GM19463 (cell line): ENCODE measurements at regions not wholly inside any gene's neighbourhood (a gene's known extent, or its start where the extent isn't known, plus 50 kb on each side); places are given as distances from the start of the nearest gene placed in this dataset.

Experiments
- ATAC-seq: cut with Tn5 transposase; IDR thresholded peaks from one replicate; pipeline ENCODE4 v1.9.1; 2021; ENCODE audit warnings: mild to moderate bottlenecking, moderate library complexity; ENCODE audit not compliant: unreplicated experiment

- no peak for ATAC-seq
These were observed 68.4 kb upstream of the PTGR2 start for GRCh38 chr14:73783107-73783727.

GRCh38 chr14:73782623-73783022 lies 68.4 kb upstream of the PNMA1 start:
- no peak for ATAC-seq

- no peak for ATAC-seq
These were observed 66.7 kb upstream of the PNMA1 start for GRCh38 chr14:73780896-73781295.

GRCh38 chr14:73780391-73780790 lies 66.2 kb upstream of the PNMA1 start:
- no peak for ATAC-seq

- no peak for ATAC-seq
These were observed 64.6 kb upstream of the PNMA1 start for GRCh38 chr14:73778736-73779135.

- ATAC-seq = no peak
These were observed 63.2 kb upstream of the PNMA1 start for GRCh38 chr14:73777420-73777819.

- no peak for ATAC-seq
These were observed 62.0 kb upstream of the PNMA1 start for GRCh38 chr14:73776194-73776537.

GRCh38 chr14:73775339-73776193 lies 61.4 kb upstream of the PNMA1 start:
- ATAC-seq = no peak

GRCh38 chr14:73774671-73775070 lies 60.5 kb upstream of the PNMA1 start:
- no peak for ATAC-seq

- ATAC-seq = no peak
These were observed 60.0 kb upstream of the PNMA1 start for GRCh38 chr14:73774241-73774570.

- no peak for ATAC-seq
These were observed 59.5 kb upstream of the PNMA1 start for GRCh38 chr14:73773441-73774240.

GRCh38 chr14:73771848-73772638 lies 57.9 kb upstream of the PNMA1 start:
- peak; percentile 46 for ATAC-seq

- peak; percentile 10 for ATAC-seq
These were observed 57.0 kb upstream of the PNMA1 start for GRCh38 chr14:73770977-73771847.

- ATAC-seq = no peak
These were observed 53.9 kb upstream of the PNMA1 start for GRCh38 chr14:73768107-73768506.

- ATAC-seq = no peak
These were observed 50.5 kb upstream of the PNMA1 start for GRCh38 chr14:73764406-73765280.
